ENCODE measurements at regions not wholly inside any gene's neighbourhood (a gene's known extent, or its start where the extent isn't known, plus 50 kb on each side); places are given as distances from the start of the nearest gene placed in this dataset.

DNA sequence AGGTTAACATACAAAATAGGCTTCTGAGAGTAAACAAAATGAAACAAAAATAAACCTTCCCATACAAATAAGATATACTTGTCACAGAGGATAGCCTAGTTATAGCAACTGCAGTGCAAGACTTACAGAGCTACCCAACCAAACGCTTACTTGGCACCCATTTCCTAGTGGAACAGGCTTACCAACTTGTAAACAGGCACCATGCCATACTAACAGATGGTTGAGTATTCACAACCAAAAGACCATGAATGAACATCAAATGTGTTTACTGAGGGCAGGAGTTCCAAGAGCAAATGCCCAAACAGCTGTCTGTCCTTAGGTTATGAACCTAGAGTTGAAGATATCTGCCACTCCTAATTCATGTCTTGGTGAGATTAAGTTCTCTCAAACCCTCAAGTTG is 2629.2 kb downstream of the PCDH7 start:
- Mint-ChIP-seq H3K27ac (no peak overlapping the region), H3K4me3 (no peak overlapping the region), H3K27me3 (ENCODE audit: low read depth in 3 of 3) (no peaks in the 10 kb centered on the region), H3K9me3 (peaks cover 0 to 4% (median 0%) of the 10 kb centered on the region in 7 donors), H3K36me3 (no peaks in the 10 kb centered on the region), H3K4me1 (no peaks in the 10 kb centered on the region)
- H3K27me3 ChIP-seq (ENCODE audit: control insufficient read depth in 2 of 2, insufficient read depth in 2 of 2, low read length in 2 of 2), result no peaks in the 10 kb centered on the region
- no peaks in the 10 kb centered on the region for H3K79me2 ChIP-seq (ENCODE audit: insufficient read depth, low read length)
- no peak overlapping the region for H3K27ac ChIP-seq (ENCODE audit: low read depth in 1 of 2, low read length in 2 of 2)
- WGBS (ENCODE audit: insufficient coverage), result 57% methylated on average over 1 of the region's 1 CpG
- H3K4me1 ChIP-seq (ENCODE audit: control insufficient read depth in 1 of 2, insufficient read depth in 2 of 2, low read length in 2 of 2), result no peaks in the 10 kb centered on the region
- no peak overlapping the region for H2AFZ ChIP-seq (ENCODE audit: insufficient read depth, low read depth, low read length, poor library complexity, severe bottlenecking)
- intact Hi-C loops (cut with micrococcal nuclease), result no loop called here
- TF ChIP-seq, protein P1, sequence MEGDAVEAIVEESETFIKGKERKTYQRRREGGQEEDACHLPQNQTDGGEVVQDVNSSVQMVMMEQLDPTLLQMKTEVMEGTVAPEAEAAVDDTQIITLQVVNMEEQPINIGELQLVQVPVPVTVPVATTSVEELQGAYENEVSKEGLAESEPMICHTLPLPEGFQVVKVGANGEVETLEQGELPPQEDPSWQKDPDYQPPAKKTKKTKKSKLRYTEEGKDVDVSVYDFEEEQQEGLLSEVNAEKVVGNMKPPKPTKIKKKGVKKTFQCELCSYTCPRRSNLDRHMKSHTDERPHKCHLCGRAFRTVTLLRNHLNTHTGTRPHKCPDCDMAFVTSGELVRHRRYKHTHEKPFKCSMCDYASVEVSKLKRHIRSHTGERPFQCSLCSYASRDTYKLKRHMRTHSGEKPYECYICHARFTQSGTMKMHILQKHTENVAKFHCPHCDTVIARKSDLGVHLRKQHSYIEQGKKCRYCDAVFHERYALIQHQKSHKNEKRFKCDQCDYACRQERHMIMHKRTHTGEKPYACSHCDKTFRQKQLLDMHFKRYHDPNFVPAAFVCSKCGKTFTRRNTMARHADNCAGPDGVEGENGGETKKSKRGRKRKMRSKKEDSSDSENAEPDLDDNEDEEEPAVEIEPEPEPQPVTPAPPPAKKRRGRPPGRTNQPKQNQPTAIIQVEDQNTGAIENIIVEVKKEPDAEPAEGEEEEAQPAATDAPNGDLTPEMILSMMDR (IDR thresholded peaks at IDR 0.05), result no peak
- H3K4me3 ChIP-seq (replicated peaks in 1 of 3; ENCODE audit: low read depth in 2 of 3, low read length in 3 of 3), result no peak overlapping the region
- H3K9me3 ChIP-seq (replicated peaks in 1 of 2; ENCODE audit: control insufficient read depth in 1 of 2, insufficient read depth in 1 of 2, low read length in 2 of 2), result no peaks in the 10 kb centered on the region
- DNase-seq, result no peak
- no peaks in the 10 kb centered on the region for H4K20me1 ChIP-seq (ENCODE audit: insufficient read depth, low read length)
- no peak overlapping the region for H3K9ac ChIP-seq (ENCODE audit: insufficient read depth, low read length, poor library complexity, severe bottlenecking)
- no peaks in the 10 kb centered on the region for H3K36me3 ChIP-seq (replicated peaks in 1 of 2; ENCODE audit: control insufficient read depth in 1 of 2, insufficient read depth in 2 of 2, low read length in 2 of 2)
- H3K4me2 ChIP-seq (replicated peaks; ENCODE audit: extremely low read depth, low read length, poor library complexity, severe bottlenecking), result no peak overlapping the region

DNA sequence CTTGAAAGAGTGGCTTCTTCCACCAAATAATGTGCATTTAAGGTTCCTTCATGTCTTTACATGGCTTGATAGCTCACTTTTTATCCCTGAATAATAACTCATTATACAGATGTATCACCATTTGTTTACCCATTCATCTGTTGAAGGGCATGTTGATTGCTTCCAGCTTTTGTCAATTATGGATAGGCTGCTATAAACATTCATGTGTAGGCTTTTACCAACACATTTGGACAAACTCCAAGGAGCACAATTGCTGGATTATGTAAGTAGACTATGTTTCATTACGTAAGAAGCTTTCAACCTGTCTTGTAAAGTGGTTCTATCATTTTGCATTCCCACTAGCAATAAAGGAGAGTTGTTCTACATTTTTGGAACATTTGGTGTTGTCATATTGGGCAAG is 2637.0 kb downstream of the PCDH7 start:
- WGBS (ENCODE audit: insufficient coverage), result no CpG with 5 or more reads among the region's 1 CpG
- Histone ChIP-seq H2AFZ (ENCODE audit: insufficient read depth, low read depth, low read length, poor library complexity, severe bottlenecking) (no peak overlapping the region), H3K9ac (ENCODE audit: insufficient read depth, low read length, poor library complexity, severe bottlenecking) (no peak overlapping the region), H3K4me1 (ENCODE audit: control insufficient read depth in 1 of 2, insufficient read depth in 2 of 2, low read length in 2 of 2) (no peaks in the 10 kb centered on the region), H3K36me3 (replicated peaks in 1 of 2; ENCODE audit: control insufficient read depth in 1 of 2, insufficient read depth in 2 of 2, low read length in 2 of 2) (no peaks in the 10 kb centered on the region), H3K27me3 (ENCODE audit: control insufficient read depth in 2 of 2, insufficient read depth in 2 of 2, low read length in 2 of 2) (no peaks in the 10 kb centered on the region), H3K9me3 (replicated peaks in 1 of 2; ENCODE audit: control insufficient read depth in 1 of 2, insufficient read depth in 1 of 2, low read length in 2 of 2) (peaks cover 0 to 3% of the 10 kb centered on the region in 2 donors), H4K20me1 (ENCODE audit: insufficient read depth, low read length) (no peaks in the 10 kb centered on the region), H3K4me2 (replicated peaks; ENCODE audit: extremely low read depth, low read length, poor library complexity, severe bottlenecking) (no peak overlapping the region), H3K79me2 (ENCODE audit: insufficient read depth, low read length) (no peaks in the 10 kb centered on the region), H3K27ac (ENCODE audit: low read depth in 1 of 2, low read length in 2 of 2) (no peak overlapping the region), H3K4me3 (replicated peaks in 1 of 3; ENCODE audit: low read depth in 2 of 3, low read length in 3 of 3) (no peak overlapping the region)
- no peak overlapping the region for H3K4me3 Mint-ChIP-seq
- intact Hi-C loops (cut with micrococcal nuclease), result no loop called here
- no peaks in the 10 kb centered on the region for H3K27me3 Mint-ChIP-seq (ENCODE audit: low read depth in 3 of 3)
- H3K9me3 Mint-ChIP-seq, result peaks cover 0 to 8% (median 1%) of the 10 kb centered on the region in 7 donors
- no peak overlapping the region for H3K27ac Mint-ChIP-seq
- TF ChIP-seq, protein P1 (IDR thresholded peaks at IDR 0.05), result no peak
- no peak for DNase-seq
- no peaks in the 10 kb centered on the region for H3K4me1 Mint-ChIP-seq
- no peaks in the 10 kb centered on the region for H3K36me3 Mint-ChIP-seq
